SK-N-SH treated with all-trans-retinoic acid at 6 μM for 48 hours (cell line): ENCODE measurements at regions not wholly inside any gene's neighbourhood (a gene's known extent, or its start where the extent isn't known, plus 50 kb on each side); places are given as distances from the start of the nearest gene placed in this dataset.

ENCODE experiments used
- ATAC-seq: fragments of 200-7000 bp; cut with Tn5 transposase; 3 replicates; pipeline ENCODE4 v1.9.1; 2020; ENCODE audit warnings: mild to moderate bottlenecking, moderate library complexity
- BACH2 ChIP-seq: fragments of 250-450 bp; sonication (Bioruptor Pico); IDR thresholded peaks from 2 replicates; pipeline ENCODE4 v1.9.0; 2021; ENCODE audit warnings: mild to moderate bottlenecking, borderline replicate concordance
- CSDC2 ChIP-seq: fragments of 250-450 bp; sonication (Bioruptor Pico); IDR thresholded peaks from 2 replicates; pipeline ENCODE4 v1.5.0; 2020; ENCODE audit warnings: mild to moderate bottlenecking, moderate library complexity
- ESRRG ChIP-seq: fragments of 250-450 bp; sonication (Bioruptor Pico); IDR thresholded peaks from 2 replicates; pipeline ENCODE4 v1.6.1; 2021; ENCODE audit warnings: mild to moderate bottlenecking
- GLIS3 ChIP-seq: fragments of 250-450 bp; sonication (Bioruptor Pico); IDR thresholded peaks from 2 replicates; pipeline ENCODE4 v1.5.0; 2020; ENCODE audit warnings: mild to moderate bottlenecking, moderate library complexity
- ISL1 ChIP-seq: fragments of 250-450 bp; sonication (Bioruptor Pico); IDR thresholded peaks from 2 replicates; pipeline ENCODE4 v2.1.2; 2022; ENCODE audit warnings: mild to moderate bottlenecking, moderate library complexity
- OSR1 ChIP-seq: fragments of 250-450 bp; sonication (Bioruptor Pico); IDR thresholded peaks from 2 replicates; pipeline ENCODE4 v1.8.0; 2022; ENCODE audit warnings: moderate library complexity, mild to moderate bottlenecking, inconsistent platforms
- PPARA ChIP-seq: fragments of 250-450 bp; sonication (Bioruptor Pico); IDR thresholded peaks from 2 replicates; pipeline ENCODE4 v1.5.0; 2020; ENCODE audit warnings: mild to moderate bottlenecking, borderline replicate concordance
- RARB ChIP-seq: fragments of 250-450 bp; sonication (Bioruptor Pico); IDR thresholded peaks from 2 replicates; pipeline ENCODE4 v1.8.0; 2021; ENCODE audit warnings: mild to moderate bottlenecking, moderate library complexity
- SNAI2 ChIP-seq: fragments of 250-450 bp; sonication (Bioruptor Pico); IDR thresholded peaks from 2 replicates; pipeline ENCODE4 v1.5.0; 2020; ENCODE audit warnings: mild to moderate bottlenecking, moderate library complexity
- TOX ChIP-seq: fragments of 250-450 bp; sonication (Bioruptor Pico); IDR thresholded peaks from 2 replicates; pipeline ENCODE4 v1.8.0; 2021; ENCODE audit warnings: mild to moderate bottlenecking, moderate library complexity, borderline replicate concordance
- ZC3H10 ChIP-seq: fragments of 250-450 bp; sonication (Bioruptor Pico); IDR thresholded peaks from 2 replicates; pipeline ENCODE4 v1.5.1; 2021; ENCODE audit warnings: mild to moderate bottlenecking, moderate library complexity
- ZFP3 ChIP-seq: fragments of 250-450 bp; sonication (Bioruptor Pico); IDR thresholded peaks from 2 replicates; pipeline ENCODE4 v1.5.0; 2020; ENCODE audit warnings: mild to moderate bottlenecking, moderate library complexity
- ZNF70 ChIP-seq: fragments of 450-650 bp; formaldehyde crosslinking; IDR thresholded peaks from 2 replicates; pipeline ENCODE4 v1.5.0; 2020; ENCODE audit warnings: mild to moderate bottlenecking, moderate library complexity
- ZNF8 ChIP-seq: fragments of 450-650 bp; formaldehyde crosslinking; IDR thresholded peaks from 2 replicates; pipeline ENCODE4 v1.5.0; 2020; ENCODE audit warnings: mild to moderate bottlenecking, moderate library complexity
- TF ChIP-seq, protein P1 (sequence below): fragments of 250-450 bp; sonication (Bioruptor Pico); IDR thresholded peaks from 2 replicates; pipeline ENCODE4 v1.5.1; 2020; ENCODE audit warnings: low read depth, mild to moderate bottlenecking, moderate library complexity
- TF ChIP-seq, protein P2 (sequence below): fragments of 250-450 bp; sonication (Bioruptor Pico); IDR thresholded peaks from 2 replicates; pipeline ENCODE4 v1.8.0; 2021; ENCODE audit warnings: low read depth, mild to moderate bottlenecking, moderate library complexity, borderline replicate concordance
- TF ChIP-seq, protein P3 (sequence below): fragments of 250-450 bp; sonication (Bioruptor Pico); IDR thresholded peaks from 2 replicates; pipeline ENCODE4 v1.5.1; 2021; ENCODE audit warnings: mild to moderate bottlenecking, moderate library complexity
- TF ChIP-seq, protein P4 (sequence below): fragments of 250-450 bp; sonication (Bioruptor Pico); IDR thresholded peaks from 2 replicates; pipeline ENCODE4 v1.5.0; 2020; ENCODE audit warnings: mild to moderate bottlenecking, moderate library complexity
- TF ChIP-seq, protein P5 (sequence below): fragments of 250-450 bp; sonication (Bioruptor Pico); IDR thresholded peaks from 2 replicates; pipeline ENCODE4 v1.8.0; 2020; ENCODE audit warnings: mild to moderate bottlenecking, moderate library complexity, borderline replicate concordance

DNA sequence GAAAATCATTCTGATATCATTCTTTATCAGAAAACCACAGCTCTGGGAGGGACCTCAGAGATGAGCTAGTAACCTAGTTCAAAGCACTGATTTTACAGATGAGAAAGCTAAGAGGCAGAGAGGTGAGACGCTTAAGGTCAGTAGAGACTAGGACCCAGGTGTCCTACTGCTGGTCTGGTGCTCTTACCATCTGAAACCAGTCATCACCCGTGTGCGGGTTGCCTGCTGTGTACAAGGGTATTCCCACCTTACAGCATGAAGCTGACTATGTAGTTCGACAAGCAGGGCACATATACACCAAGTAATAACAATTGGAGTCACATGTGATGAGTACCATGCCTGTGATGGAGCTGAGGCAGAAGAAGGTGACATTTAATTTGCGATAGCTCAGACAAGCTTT is 133.7 kb downstream of the ADAMTS15 start (continued):
- TF ChIP-seq, protein P1, sequence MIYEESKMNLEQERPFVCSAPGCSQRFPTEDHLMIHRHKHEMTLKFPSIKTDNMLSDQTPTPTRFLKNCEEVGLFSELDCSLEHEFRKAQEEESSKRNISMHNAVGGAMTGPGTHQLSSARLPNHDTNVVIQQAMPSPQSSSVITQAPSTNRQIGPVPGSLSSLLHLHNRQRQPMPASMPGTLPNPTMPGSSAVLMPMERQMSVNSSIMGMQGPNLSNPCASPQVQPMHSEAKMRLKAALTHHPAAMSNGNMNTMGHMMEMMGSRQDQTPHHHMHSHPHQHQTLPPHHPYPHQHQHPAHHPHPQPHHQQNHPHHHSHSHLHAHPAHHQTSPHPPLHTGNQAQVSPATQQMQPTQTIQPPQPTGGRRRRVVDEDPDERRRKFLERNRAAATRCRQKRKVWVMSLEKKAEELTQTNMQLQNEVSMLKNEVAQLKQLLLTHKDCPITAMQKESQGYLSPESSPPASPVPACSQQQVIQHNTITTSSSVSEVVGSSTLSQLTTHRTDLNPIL (CRISPR knock-in tag), result no peak
- no peak for TF ChIP-seq PPARA

DNA sequence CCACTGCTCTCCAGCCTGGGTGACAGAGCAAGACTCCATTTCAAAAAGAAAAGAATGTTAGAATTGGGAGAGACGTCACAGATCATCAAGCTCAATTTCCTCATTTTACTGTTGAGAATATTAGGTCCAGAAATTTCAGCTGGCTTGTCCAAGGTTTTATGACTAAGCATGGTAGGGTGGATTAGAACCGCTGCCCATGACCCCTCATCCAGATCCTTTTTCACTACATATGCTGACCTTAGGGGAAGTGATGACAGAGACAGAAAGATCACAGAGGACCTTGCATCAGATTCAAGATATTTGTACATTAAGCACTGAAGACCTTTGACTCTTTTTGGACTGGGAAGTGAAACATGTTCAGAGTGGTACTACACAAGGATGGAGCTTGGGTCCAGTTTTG is 134.5 kb downstream of the ADAMTS15 start:
- ATAC-seq, result no peak
- TF ChIP-seq BACH2 (CRISPR knock-in tag) (no peak), GLIS3 (CRISPR knock-in tag) (no peak), OSR1 (CRISPR knock-in tag) (no peak), SNAI2 (CRISPR knock-in tag) (no peak), PPARA (no peak), ISL1 (no peak), TOX (CRISPR knock-in tag) (no peak), RARB (CRISPR knock-in tag) (no peak), ZC3H10 (CRISPR knock-in tag) (no peak), CSDC2 (CRISPR knock-in tag) (no peak), ESRRG (CRISPR knock-in tag) (no peak)
- TF ChIP-seq, protein P2, sequence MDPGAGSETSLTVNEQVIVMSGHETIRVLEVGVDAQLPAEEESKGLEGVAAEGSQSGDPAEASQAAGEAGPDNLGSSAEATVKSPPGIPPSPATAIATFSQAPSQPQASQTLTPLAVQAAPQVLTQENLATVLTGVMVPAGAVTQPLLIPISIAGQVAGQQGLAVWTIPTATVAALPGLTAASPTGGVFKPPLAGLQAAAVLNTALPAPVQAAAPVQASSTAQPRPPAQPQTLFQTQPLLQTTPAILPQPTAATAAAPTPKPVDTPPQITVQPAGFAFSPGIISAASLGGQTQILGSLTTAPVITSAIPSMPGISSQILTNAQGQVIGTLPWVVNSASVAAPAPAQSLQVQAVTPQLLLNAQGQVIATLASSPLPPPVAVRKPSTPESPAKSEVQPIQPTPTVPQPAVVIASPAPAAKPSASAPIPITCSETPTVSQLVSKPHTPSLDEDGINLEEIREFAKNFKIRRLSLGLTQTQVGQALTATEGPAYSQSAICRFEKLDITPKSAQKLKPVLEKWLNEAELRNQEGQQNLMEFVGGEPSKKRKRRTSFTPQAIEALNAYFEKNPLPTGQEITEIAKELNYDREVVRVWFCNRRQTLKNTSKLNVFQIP (CRISPR knock-in tag), result no peak
- TF ChIP-seq, protein P3, sequence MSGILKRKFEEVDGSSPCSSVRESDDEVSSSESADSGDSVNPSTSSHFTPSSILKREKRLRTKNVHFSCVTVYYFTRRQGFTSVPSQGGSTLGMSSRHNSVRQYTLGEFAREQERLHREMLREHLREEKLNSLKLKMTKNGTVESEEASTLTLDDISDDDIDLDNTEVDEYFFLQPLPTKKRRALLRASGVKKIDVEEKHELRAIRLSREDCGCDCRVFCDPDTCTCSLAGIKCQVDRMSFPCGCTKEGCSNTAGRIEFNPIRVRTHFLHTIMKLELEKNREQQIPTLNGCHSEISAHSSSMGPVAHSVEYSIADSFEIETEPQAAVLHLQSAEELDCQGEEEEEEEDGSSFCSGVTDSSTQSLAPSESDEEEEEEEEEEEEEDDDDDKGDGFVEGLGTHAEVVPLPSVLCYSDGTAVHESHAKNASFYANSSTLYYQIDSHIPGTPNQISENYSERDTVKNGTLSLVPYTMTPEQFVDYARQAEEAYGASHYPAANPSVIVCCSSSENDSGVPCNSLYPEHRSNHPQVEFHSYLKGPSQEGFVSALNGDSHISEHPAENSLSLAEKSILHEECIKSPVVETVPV (CRISPR knock-in tag), result no peak
- TF ChIP-seq, protein P1 (CRISPR knock-in tag), result no peak

DNA sequence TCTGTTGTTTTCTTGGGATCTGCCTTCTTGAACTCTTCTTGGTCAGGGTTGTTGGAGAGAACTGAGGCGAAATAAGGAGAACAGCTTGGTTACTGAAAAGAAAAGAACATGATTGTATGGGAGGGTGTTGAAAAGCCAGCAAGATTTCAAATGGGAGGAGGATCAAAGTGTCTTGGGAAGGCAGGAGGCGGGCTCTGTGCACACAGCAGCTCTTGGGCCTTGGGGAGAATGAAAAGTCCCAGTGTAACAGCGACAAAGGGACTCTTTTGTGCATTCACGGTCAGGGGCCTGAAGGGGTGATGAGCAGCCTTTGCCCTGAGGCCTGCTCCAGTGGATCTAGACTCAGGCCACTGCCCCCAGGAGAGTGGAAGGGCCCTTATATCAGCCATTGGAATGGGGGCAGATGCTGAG is 135.4 kb downstream of the ADAMTS15 start:
- TF ChIP-seq ZNF8 (CRISPR knock-in tag), result no peak
- TF ChIP-seq, protein P3 (CRISPR knock-in tag), result no peak
- no peak for TF ChIP-seq ZFP3 (CRISPR knock-in tag)
- TF ChIP-seq BACH2 (CRISPR knock-in tag), result no peak
- TF ChIP-seq, protein P4, sequence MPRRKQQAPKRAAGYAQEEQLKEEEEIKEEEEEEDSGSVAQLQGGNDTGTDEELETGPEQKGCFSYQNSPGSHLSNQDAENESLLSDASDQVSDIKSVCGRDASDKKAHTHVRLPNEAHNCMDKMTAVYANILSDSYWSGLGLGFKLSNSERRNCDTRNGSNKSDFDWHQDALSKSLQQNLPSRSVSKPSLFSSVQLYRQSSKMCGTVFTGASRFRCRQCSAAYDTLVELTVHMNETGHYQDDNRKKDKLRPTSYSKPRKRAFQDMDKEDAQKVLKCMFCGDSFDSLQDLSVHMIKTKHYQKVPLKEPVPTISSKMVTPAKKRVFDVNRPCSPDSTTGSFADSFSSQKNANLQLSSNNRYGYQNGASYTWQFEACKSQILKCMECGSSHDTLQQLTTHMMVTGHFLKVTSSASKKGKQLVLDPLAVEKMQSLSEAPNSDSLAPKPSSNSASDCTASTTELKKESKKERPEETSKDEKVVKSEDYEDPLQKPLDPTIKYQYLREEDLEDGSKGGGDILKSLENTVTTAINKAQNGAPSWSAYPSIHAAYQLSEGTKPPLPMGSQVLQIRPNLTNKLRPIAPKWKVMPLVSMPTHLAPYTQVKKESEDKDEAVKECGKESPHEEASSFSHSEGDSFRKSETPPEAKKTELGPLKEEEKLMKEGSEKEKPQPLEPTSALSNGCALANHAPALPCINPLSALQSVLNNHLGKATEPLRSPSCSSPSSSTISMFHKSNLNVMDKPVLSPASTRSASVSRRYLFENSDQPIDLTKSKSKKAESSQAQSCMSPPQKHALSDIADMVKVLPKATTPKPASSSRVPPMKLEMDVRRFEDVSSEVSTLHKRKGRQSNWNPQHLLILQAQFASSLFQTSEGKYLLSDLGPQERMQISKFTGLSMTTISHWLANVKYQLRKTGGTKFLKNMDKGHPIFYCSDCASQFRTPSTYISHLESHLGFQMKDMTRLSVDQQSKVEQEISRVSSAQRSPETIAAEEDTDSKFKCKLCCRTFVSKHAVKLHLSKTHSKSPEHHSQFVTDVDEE (CRISPR knock-in tag), result no peak
- no peak for TF ChIP-seq OSR1 (CRISPR knock-in tag)
- TF ChIP-seq TOX (CRISPR knock-in tag), result no peak
- TF ChIP-seq, protein P5, sequence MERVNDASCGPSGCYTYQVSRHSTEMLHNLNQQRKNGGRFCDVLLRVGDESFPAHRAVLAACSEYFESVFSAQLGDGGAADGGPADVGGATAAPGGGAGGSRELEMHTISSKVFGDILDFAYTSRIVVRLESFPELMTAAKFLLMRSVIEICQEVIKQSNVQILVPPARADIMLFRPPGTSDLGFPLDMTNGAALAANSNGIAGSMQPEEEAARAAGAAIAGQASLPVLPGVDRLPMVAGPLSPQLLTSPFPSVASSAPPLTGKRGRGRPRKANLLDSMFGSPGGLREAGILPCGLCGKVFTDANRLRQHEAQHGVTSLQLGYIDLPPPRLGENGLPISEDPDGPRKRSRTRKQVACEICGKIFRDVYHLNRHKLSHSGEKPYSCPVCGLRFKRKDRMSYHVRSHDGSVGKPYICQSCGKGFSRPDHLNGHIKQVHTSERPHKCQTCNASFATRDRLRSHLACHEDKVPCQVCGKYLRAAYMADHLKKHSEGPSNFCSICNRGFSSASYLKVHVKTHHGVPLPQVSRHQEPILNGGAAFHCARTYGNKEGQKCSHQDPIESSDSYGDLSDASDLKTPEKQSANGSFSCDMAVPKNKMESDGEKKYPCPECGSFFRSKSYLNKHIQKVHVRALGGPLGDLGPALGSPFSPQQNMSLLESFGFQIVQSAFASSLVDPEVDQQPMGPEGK, result no peak
- TF ChIP-seq ISL1, result no peak
- TF ChIP-seq ZNF70 (CRISPR knock-in tag), result no peak
- TF ChIP-seq CSDC2 (CRISPR knock-in tag), result no peak
- TF ChIP-seq, protein P2 (CRISPR knock-in tag), result no peak
- no peak for TF ChIP-seq RARB (CRISPR knock-in tag)
- TF ChIP-seq ESRRG (CRISPR knock-in tag), result no peak
- ATAC-seq, result no peak
